ENCODE measurements at regions not wholly inside any gene's neighbourhood (a gene's known extent, or its start where the extent isn't known, plus 50 kb on each side); places are given as distances from the start of the nearest gene placed in this dataset.
"Not testable (repeated sequence)": the region's sequence is repeated elsewhere in the genome, so short reads cannot be mapped to it uniquely, and the experiment has no call there.

- Histone ChIP-seq H3K27ac (no peak overlapping the region), H3K4me3 (no peak overlapping the region), H3K4me2 (no peak overlapping the region), H3K9me3 (no peaks in the 10 kb centered on the region), H3K4me1 (no peaks in the 10 kb centered on the region)
- 23% methylated on average over 13 of the region's 13 CpGs for WGBS (ENCODE audit: missing lambda C conversion rate)
- FAIRE-seq (no peak), DNase-seq (ENCODE audit: low read depth in 1 of 2, low spot score in 1 of 2) (no peak), ATAC-seq (no peak)
- TF ChIP-seq, protein P1, sequence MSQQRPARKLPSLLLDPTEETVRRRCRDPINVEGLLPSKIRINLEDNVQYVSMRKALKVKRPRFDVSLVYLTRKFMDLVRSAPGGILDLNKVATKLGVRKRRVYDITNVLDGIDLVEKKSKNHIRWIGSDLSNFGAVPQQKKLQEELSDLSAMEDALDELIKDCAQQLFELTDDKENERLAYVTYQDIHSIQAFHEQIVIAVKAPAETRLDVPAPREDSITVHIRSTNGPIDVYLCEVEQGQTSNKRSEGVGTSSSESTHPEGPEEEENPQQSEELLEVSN (IDR thresholded peaks at IDR 0.05; ENCODE audit: borderline replicate concordance, low read depth), result no peak
- no peak for TF ChIP-seq CEBPB (IDR thresholded peaks at IDR 0.05)
- TF ChIP-seq, protein P2, sequence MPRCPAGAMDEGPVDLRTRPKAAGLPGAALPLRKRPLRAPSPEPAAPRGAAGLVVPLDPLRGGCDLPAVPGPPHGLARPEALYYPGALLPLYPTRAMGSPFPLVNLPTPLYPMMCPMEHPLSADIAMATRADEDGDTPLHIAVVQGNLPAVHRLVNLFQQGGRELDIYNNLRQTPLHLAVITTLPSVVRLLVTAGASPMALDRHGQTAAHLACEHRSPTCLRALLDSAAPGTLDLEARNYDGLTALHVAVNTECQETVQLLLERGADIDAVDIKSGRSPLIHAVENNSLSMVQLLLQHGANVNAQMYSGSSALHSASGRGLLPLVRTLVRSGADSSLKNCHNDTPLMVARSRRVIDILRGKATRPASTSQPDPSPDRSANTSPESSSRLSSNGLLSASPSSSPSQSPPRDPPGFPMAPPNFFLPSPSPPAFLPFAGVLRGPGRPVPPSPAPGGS (IDR thresholded peaks at IDR 0.05), result no peak
- no peak for TF ChIP-seq FOXS1 (CRISPR knock-in tag; IDR thresholded peaks at IDR 0.05)
- no peak for TF ChIP-seq KDM5A (IDR thresholded peaks at IDR 0.05)
- TF ChIP-seq FOSL2 (IDR thresholded peaks at IDR 0.05), result no peak
- TF ChIP-seq FOSL2 (CRISPR knock-in tag; IDR thresholded peaks at IDR 0.05), result no peak
- no peak for TF ChIP-seq POLR2A (IDR thresholded peaks at IDR 0.05; ENCODE audit: low read length)
- TF ChIP-seq NR3C1 (IDR thresholded peaks at IDR 0.05), result no peak
- TF ChIP-seq, protein P3, sequence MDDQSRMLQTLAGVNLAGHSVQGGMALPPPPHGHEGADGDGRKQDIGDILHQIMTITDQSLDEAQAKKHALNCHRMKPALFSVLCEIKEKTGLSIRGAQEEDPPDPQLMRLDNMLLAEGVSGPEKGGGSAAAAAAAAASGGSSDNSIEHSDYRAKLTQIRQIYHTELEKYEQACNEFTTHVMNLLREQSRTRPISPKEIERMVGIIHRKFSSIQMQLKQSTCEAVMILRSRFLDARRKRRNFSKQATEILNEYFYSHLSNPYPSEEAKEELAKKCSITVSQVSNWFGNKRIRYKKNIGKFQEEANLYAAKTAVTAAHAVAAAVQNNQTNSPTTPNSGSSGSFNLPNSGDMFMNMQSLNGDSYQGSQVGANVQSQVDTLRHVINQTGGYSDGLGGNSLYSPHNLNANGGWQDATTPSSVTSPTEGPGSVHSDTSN (IDR thresholded peaks at IDR 0.05), result no peak
- TF ChIP-seq EHF (CRISPR knock-in tag; IDR thresholded peaks at IDR 0.05), result no peak
- CTCF ChIA-PET, result no interaction called here
- POLR2A ChIA-PET, result no interaction called here
Measured at GRCh38 chr16:8403978-8404749, 186.1 kb downstream of the TMEM114 start.

DNA sequence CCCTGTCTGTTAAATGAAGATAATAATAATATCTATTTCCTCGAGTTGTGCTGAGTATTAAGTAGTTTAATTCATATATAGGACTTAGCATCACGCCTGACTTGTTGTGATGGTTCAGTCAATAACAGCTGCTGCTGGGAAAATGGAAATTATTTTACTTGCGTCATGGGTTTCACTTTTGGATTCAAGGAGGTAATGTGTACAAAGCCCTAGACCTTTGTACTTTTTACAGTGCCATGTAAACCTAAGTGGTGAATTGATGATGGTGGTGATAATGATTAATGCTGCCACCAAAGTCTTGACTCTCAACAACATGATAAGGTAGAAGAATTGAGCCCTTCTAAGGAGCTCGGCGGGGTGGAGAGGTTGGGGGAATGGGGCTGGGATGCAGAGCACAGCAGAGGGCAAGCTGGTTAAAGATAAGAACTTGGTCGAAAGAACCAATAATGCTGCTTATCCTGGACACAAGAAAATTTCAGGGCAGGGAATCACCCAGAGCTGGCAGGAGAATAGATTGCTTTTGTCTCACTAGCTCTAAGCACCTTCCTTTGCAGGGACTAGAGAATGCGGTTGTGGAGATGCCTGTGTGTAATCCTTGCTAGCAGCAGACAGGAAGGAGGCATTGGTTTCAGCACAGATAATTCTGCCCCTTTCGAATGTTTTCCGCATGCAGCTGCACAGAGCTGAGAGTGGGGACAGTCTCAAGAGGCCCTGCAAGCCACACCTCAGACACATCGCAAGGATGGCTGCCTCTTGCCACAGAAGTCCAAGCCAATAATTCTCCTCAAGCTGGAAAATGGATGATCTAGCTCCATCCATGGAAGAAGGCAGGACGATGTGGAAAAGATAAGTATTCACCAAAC, 187.1 kb downstream of the TMEM114 start:
- no peak overlapping the region for H3K4me3 ChIP-seq
- 15% methylated on average over 11 of the region's 11 CpGs for WGBS (ENCODE audit: missing lambda C conversion rate)
- FAIRE-seq (no peak), DNase-seq (ENCODE audit: low read depth in 1 of 2, low spot score in 1 of 2) (no peak), ATAC-seq (no peak)
- H3K4me2 ChIP-seq, result no peak overlapping the region
- ChIA-PET POLR2A (no interaction called here), CTCF (no interaction called here)
- no peaks in the 10 kb centered on the region for H3K9me3 ChIP-seq
- no peak overlapping the region for H3K27ac ChIP-seq
- TF ChIP-seq FOXS1 (CRISPR knock-in tag; IDR thresholded peaks at IDR 0.05) (no peak), ELK1 (IDR thresholded peaks at IDR 0.05; ENCODE audit: low read depth, low read length) (no peak), RARB (CRISPR knock-in tag; IDR thresholded peaks at IDR 0.05) (no peak), SREBF2 (IDR thresholded peaks at IDR 0.05) (no peak), RCOR1 (IDR thresholded peaks at IDR 0.05; ENCODE audit: low read depth, low read length) (no peak)
- H3K4me1 ChIP-seq, result no peaks in the 10 kb centered on the region

DNA sequence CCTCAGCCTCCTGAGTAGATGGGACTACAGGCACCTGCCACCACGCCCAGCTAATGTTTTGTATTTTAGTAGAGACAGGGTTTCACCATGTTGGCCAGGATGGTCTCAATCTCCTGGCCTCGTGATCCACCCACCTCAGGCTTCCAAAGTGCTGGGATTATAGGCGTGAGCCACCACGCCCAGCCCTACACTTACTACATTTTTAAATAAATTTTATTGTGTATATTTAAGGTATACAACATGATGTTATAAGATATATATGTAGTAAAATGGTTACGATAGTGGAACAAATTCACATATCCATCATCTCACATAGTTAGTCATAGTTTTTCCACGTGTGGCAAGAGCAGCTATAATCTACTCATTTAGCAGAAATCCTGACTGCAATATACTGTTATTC, 189.6 kb downstream of the TMEM114 start:
- H3K27ac ChIP-seq; POLR2A ChIA-PET; FAIRE-seq; DNase-seq (ENCODE audit: low read depth in 1 of 2, low spot score in 1 of 2); H3K4me2 ChIP-seq; CTCF ChIA-PET; H3K9me3 ChIP-seq; H3K4me3 ChIP-seq; H3K4me1 ChIP-seq; ATAC-seq: not testable (repeated sequence)
- WGBS (ENCODE audit: missing lambda C conversion rate), result 9% methylated on average over 6 of the region's 6 CpGs

- Histone ChIP-seq H3K27ac (no peak overlapping the region), H3K9me3 (no peaks in the 10 kb centered on the region), H3K4me1 (no peaks in the 10 kb centered on the region), H3K4me2 (no peak overlapping the region), H3K4me3 (no peak overlapping the region)
- 0% methylated on average over 2 of the region's 2 CpGs for WGBS (ENCODE audit: missing lambda C conversion rate)
- ATAC-seq (no peak), FAIRE-seq (no peak), DNase-seq (ENCODE audit: low read depth in 1 of 2, low spot score in 1 of 2) (no peak)
- ChIA-PET CTCF (no interaction called here), POLR2A (no interaction called here)
- TF ChIP-seq HDAC2 (IDR thresholded peaks at IDR 0.05), result no peak
- no peak for TF ChIP-seq CEBPB (IDR thresholded peaks at IDR 0.05)
- TF ChIP-seq MYC (IDR thresholded peaks at IDR 0.05; ENCODE audit: borderline replicate concordance, low read length), result no peak
- no peak for TF ChIP-seq NPAS2 (CRISPR knock-in tag; IDR thresholded peaks at IDR 0.05; ENCODE audit: borderline replicate concordance)
- TF ChIP-seq MAZ (IDR thresholded peaks at IDR 0.05; ENCODE audit: borderline replicate concordance, low read depth, low read length), result no peak
Measured at GRCh38 chr16:8398548-8398947, 191.8 kb downstream of the TMEM114 start.

Measured in A549 (cell line).